HG02623 (cell line): ENCODE measurements at regions not wholly inside any gene's neighbourhood (a gene's known extent, or its start where the extent isn't known, plus 50 kb on each side); places are given as distances from the start of the nearest gene placed in this dataset.
"Not testable (repeated sequence)": the region's sequence is repeated elsewhere in the genome, so short reads cannot be mapped to it uniquely, and the experiment has no call there.

Source experiments
- ATAC-seq: cut with Tn5 transposase; IDR thresholded peaks from one replicate; pipeline ENCODE4 v1.9.1; 2021; ENCODE audit warnings: moderate library complexity; ENCODE audit not compliant: unreplicated experiment

DNA sequence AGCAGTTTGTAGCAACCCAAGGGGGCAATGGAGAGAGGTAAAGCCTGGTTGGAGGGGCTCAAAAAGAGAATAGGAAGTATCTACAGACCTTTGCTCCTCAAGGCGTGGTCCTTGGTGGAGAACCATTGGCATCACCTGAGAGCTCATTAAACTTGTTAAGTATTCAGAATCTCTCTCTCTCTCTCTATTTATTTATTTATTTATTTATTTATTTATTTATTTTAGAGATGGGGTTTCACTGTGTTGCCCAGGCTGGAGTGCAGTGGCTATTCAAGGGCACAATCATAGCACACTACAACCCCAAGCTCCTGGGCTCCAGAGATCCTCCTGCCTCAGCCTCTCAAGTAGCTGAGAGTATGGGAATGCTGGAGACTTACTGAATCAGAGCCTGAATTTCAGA is 193.1 kb upstream of the ADCY2 start:
- no peak for ATAC-seq

DNA sequence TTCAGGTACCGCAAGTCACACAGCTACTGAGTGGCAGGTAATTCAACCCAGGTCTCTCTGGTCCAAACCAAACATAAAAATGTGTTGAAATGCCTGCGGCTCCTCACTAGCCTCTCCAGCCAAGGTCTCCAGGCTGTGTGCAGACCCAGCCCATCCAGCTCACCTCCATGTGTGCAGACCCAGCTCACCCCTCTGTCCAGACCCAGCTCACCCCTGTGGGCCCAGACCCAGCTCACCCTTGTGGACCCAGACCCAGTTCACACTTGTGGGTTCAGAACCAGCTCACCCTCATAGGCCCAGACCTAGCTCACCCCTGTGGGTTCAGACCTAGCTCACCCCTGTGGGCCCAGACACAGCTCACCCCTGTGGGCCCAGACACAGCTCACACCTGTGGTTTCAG is 188.0 kb upstream of the ADCY2 start:
- ATAC-seq: no peak

- no peak for ATAC-seq
Observed at GRCh38 chr5:7208938-7209337, 187.0 kb upstream of the ADCY2 start.

GRCh38 chr5:7209658-7210057 is 186.3 kb upstream of the ADCY2 start:
- no peak for ATAC-seq

DNA sequence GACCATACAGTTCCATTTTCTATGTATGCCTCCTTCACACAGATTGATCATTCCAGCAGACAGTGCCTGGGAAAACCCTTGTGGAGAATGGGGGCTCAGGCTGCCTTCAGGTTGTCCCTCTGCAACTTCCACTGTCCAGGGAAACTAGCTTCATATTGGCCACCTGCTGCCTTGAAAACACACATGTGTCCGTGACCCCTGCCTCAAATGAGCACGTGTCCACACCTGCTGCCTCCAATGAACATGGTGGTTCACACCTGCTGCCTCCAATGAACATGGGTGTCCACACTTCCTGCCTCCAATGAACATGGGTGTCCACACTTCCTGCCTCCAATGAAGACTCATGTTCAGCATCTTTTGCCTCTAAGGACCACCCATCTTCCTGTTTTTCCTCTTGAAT is 185.4 kb upstream of the ADCY2 start:
- no peak for ATAC-seq

DNA sequence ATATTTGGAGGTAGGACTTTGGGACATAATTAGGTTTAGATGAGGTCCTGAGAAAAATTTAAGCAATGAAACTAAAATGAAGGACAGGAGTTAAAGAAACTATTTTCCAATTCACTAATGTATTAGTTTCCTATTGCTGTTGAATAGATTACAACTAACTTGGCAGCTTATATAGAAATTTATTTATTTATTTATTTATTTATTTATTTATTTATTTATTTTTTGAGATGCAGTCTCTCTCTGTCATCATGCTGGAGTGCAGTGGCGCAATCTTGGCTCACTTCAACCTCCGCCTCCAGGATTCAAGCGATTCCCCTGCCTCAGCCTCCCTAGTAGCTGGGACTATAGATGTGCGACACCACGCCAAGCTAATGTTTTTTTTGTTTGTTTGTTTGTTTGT is 182.4 kb upstream of the ADCY2 start:
- no peak for ATAC-seq

- no peak for ATAC-seq
Observed at GRCh38 chr5:7214906-7215416, 181.0 kb upstream of the ADCY2 start.

- ATAC-seq: no peak
Observed at GRCh38 chr5:7218141-7218540, 177.8 kb upstream of the ADCY2 start.

DNA sequence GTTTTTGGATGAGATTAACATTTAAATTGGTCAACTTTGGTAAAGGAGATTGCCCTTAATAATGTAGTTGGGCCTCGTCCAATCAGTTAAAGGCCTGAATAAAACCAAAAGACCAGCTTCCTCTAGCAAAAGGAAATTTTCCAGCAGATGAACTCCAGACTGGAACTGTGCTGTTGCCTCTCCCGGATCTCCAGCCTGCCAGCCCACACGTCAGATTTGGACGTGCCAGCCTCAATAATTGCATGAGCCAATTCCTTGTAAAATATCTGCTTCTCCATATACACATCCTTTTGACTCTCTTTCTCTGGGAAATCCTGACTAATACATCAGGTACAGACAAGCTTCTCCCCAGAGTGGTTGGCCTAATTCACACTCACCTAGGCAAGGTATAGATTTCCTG is 175.8 kb upstream of the ADCY2 start:
- no peak for ATAC-seq

DNA sequence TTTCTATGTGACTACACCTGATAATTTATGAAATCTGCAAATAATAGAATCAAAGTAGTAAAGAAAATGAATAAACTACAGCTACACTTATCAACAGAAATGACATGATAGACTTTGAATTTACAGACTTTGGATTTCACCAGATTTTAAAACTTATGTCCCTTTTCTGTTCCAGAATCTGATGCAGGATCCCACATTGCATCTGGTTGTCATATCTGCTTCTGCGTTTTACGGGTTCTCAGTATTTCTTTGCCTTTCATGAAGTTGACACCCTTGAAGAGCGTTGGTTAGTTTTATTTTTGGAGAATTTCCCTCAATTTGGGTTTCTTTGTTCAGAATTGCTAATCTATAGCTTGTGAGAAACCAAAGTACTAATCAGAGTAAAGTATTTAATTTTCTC is 174.9 kb upstream of the ADCY2 start:
- ATAC-seq: no peak

DNA sequence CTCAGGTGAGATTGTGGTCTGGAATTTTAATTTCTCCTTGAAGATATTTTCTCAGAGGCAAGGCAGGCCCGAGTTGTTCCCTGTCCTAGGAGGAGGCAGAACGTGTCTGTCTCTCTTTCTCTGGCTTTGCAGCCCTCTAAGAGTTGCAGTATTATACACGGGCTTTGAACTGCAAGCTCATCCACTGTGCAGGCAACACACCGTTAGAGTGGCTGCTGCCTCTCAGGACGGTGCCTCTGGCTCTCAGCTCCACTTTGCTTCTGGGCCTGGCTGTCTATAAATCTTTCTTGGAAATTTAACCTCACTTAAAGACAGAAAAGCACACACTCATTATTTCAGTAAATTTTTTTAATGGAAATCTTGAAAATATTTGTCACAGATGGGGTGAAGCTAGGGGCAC is 170.1 kb upstream of the ADCY2 start:
- no peak for ATAC-seq

GRCh38 chr5:7242118-7242710 is 153.7 kb upstream of the ADCY2 start:
- no peak for ATAC-seq

DNA sequence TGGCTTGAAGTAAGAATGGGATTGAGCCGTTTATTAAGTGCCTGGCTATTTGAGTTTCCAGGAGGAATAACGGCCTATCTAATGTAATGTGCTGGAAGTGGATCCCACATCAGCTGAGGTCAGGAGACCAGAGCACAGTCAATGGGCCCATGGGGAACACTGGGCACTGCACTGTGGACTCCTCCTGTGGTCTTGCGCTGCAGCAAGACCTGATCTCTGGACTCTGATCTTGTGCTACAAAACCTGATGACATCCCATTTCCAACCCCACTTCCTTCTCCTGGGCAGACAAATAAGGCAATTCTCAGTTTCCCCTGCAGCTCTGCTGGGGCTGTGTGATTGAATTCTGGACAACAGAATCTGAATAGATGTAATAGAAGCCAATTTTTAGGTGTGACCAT is 151.7 kb upstream of the ADCY2 start:
- ATAC-seq: no peak

DNA sequence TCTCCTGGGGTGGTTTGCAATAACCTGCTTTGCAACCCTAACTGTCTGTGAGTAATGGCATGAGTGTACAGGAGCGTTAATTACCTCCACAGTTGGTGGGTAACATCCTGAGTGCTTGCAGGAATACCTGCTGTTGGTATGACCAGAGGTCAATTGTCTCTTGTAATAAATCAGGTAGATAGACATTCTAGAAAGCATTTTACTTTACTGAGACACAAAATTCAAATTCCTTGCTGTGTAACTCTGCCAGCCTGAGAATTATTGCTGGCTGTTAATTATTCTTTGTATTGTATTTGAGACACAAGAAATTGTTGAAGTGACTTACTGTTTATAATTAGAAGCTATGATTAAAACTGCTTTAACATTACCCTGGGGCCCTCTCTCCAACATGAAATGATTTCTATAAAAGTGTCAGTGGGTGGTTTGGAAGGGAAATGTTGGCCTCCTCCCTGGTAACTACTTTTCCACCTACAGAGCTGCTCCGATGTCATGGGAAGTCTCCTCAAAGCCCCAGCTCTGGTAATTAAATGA is 150.8 kb upstream of the ADCY2 start:
- ATAC-seq: no peak

- ATAC-seq: no peak
Observed at GRCh38 chr5:7246287-7246686, 149.7 kb upstream of the ADCY2 start.

GRCh38 chr5:7250004-7250403 is 145.9 kb upstream of the ADCY2 start:
- no peak for ATAC-seq

DNA sequence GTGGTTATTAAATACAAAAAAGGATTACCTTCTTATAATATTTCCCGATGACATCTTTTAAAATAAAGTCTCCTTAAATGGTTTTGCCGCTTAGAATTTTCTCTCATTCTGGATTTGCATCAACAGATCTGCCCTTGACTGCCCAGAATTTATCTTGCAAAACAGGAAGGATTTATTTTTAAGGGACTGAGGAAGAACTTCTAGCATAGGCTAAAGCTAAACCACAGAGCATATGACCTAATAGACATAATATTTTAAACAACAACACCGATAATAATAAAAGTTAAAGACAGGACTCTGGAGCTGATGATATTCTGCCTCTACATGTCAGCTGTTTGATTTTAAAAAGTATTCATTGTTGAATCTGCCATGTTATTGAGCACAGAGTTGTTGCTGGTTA is 145.3 kb upstream of the ADCY2 start:
- no peak for ATAC-seq

- no peak for ATAC-seq
Observed at GRCh38 chr5:7251132-7251531, 144.8 kb upstream of the ADCY2 start.

DNA sequence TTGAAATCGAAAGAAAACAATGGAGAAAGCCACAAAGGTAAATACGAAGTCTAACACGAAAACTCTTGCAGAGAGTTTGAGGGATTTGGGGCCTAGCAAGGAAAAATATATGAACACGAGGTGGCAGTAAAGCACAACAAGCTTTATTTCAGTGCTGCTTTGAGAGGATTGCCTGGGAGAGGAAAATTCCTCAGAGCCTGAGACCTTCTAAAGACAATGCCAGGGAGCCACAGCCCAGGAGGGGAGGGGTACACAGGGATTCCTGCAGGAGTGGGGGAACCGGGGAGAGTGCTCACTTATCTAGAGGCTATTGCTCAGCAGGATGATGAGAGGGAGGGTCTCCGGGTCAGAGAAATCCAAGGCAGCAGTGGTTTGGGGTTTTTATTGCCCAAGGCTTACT is 134.9 kb upstream of the ADCY2 start:
- ATAC-seq: no peak

- ATAC-seq: no peak
Observed at GRCh38 chr5:7261900-7262299, 134.0 kb upstream of the ADCY2 start.

DNA sequence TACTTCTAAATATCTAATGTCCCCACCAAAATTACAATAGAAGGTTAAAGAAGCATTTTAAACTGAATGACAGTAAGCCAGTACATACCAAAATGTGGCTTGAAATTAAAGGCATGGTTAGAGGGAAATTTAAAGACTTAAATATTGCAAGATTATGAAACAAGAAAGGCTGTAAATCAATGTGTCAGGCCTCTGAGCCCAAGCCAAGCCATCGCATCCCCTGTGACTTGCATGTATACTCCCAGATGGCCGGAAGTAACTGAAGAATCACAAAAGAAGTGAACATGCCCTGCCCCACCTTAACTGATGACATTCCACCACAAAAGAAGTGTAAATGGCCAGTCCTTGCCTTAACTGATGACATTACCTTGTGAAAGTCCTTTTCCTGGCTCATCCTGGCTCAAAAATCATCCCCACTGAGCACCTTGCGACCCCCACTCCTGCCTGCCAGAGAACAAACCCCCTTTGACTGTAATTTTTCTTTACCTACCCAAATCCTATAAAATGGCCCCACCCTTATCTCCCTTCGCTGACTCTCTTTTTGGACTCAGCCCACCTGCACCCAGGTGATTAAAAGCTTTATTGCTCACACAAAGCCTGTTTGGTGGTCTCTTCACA is 132.4 kb upstream of the ADCY2 start:
- ATAC-seq: not testable (repeated sequence)

- not testable (repeated sequence) for ATAC-seq
Observed at GRCh38 chr5:7265776-7266175, 130.2 kb upstream of the ADCY2 start.

- not testable (repeated sequence) for ATAC-seq
Observed at GRCh38 chr5:7268722-7269121, 127.2 kb upstream of the ADCY2 start.
